GM21737 (cell line): ENCODE measurements at regions not wholly inside any gene's neighbourhood (a gene's known extent, or its start where the extent isn't known, plus 50 kb on each side); places are given as distances from the start of the nearest gene placed in this dataset.
A peak's percentile ranks its signal among the peaks of the same experiment; 100 is the strongest.

Experiments used
- ATAC-seq: cut with Tn5 transposase; IDR thresholded peaks from one replicate; pipeline ENCODE4 v1.9.1; 2021; ENCODE audit warnings: mild to moderate bottlenecking, moderate library complexity; ENCODE audit not compliant: unreplicated experiment

DNA sequence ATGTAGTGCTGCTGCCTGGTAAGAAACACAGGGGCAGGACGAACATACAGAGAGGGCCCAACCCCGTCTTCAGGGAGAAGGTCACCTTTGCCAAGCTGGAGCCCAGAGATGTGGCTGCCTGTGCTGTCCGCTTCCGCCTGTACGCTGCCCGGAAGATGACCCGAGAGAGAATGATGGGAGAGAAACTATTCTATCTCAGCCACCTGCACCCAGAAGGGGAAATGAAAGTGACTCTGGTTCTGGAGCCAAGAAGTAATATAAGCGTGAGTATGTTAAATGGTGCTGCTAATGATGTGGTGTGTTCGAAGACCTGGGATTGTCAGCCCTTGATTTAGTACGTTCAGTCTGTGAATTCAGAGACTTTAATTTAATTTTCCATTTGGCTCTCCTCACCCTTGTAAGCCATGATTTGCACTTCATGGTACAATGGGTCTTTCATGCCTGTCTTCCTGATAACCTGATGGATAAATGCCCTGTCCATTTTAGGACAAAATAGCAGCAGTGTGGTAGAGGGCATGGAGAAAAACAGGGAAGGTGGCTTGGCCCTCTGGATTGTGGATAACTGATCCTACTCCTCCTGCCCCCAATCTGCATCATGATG, 318.9 kb downstream of the SNAPC1 start:
- ATAC-seq, result peak; percentile 90

- ATAC-seq, result no peak
These were observed 319.7 kb downstream of the SNAPC1 start for GRCh38 chr14:62081951-62082350.

DNA sequence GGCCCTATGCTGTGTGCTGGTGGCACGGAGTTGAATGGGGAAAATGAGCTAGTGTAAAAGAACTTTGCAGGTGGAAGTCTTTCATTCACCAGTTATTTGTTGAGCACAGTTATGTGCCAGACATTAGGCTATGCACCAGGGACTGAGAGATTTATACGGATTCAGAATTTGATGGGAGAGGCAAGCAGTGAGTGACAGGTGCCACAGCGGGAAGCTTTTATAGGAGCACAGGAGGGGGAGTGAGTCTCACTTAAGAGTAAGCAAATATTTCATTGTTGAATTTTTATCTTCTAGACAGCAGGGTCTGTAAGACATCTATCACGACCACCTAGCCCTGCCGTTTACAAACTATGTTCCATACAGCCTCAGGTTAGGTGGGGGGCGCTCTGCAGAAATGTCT, 320.6 kb downstream of the SNAPC1 start:
- ATAC-seq, result no peak

GRCh38 chr14:62084020-62084419, 321.8 kb downstream of the SNAPC1 start:
- no peak for ATAC-seq

DNA sequence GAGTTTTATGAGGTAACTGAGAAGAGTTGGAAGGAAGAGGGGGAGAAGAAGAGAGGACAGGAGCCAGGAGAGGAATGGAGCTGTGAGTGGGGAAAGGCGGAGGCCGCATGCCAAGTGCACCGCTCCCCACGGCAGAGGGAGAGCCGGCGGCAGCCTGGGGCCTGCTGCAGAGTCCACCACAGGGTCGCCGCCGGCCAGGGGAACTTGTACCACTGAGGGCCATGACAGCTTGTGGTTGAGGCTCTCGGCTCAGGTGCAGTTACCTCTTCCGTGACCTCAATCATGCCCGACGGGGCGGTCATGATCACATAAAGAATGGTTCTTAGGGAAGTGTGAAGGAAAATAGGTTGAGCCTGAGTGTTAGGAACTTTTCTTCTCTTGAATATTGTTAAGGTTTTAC, 325.0 kb downstream of the SNAPC1 start:
- ATAC-seq, result no peak

- ATAC-seq, result no peak
These were observed 331.5 kb downstream of the SNAPC1 start for GRCh38 chr14:62093736-62094135.

DNA sequence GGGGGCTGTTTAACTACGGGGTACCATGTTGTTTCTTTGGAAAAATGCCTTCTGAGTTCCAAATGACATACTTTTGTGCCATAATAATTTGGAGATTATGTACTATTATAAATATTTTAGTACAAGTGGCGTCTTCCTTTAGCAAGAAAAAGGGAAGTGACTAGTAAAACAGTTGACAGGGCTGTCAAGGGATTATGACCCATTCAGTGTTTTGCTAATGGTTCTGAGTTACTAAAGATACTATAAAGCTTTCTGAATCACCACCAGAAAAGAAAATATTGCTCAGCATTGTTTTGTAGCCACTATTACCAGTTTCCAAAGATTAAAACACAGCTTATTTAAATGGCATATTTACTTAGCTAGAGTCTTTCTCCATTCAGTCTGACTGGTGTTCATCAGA, 334.9 kb downstream of the SNAPC1 start:
- ATAC-seq, result no peak

DNA sequence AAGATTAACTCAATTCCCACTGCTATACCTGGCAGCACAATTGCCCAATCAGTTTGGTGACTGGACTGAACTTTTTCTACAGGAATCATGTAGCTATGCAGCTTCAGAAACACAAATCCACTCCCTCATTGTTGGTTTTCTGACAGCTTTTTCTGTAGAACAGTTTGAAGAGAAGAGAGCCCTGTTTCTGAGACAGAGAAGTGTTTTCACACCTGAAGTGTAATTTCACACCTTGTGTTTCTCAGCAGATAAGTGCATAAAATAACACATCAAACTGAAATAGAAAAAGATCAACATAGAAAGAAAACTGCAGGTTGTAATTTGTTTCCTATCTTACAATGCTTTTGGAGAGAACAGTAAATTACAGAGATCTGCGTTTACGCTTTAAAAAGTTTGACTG, 335.6 kb downstream of the SNAPC1 start:
- no peak for ATAC-seq

DNA sequence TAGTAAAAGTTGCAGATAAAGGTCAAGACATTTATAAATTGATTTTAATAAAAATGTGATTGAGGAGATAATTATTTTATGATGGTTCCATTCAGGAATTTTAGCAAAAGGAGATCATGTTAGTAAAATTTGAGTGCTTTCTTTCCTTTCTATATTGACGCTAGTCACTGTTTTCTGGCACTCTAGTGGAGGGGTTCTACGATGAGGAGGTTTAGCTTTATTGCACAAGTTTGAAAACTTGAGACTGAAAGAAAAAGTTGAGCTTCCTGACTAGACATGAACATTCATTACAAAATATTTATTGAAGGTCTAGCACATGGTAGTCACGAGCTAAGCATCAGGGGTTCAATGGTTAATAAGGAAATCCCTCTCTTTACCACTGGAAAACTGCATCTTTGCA, 336.1 kb downstream of the SNAPC1 start:
- no peak for ATAC-seq

DNA sequence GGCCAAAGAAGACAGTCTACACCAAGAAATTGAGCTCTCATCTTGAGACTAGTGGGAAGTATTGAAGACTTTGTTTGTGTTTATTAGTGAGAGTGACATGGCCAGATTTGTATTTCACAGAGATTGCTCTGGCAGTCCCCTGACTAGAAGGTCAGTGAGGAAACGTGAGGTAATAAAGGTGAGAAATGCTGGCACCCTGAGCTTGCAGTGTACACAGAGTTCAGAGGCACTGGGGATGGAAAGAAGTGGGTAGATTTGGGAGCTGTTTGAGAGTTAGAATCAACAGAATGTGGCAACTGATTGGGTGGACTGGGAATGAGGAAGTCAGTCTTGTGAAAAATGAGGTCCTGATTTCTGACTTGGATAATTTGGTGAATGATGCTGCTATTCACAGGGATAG, 336.9 kb downstream of the SNAPC1 start:
- ATAC-seq, result no peak

DNA sequence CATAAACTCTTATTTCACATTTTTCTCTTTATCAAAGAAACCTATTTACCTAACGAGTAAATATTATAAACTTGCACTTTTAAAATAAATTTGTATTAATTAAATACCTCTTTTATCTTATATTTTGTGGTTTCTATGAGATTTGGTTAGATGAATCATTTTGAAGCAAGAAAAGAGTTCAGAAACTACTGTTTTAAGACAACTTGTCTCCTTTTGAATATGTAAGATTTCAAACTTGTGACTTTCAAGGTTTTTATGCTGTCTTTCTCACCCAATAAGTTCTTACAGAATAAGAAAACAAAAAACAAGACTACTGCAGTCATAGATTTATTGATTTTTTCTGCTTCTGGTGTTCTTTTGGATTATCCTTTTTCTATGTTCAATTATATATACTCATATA, 339.0 kb downstream of the SNAPC1 start:
- no peak for ATAC-seq

DNA sequence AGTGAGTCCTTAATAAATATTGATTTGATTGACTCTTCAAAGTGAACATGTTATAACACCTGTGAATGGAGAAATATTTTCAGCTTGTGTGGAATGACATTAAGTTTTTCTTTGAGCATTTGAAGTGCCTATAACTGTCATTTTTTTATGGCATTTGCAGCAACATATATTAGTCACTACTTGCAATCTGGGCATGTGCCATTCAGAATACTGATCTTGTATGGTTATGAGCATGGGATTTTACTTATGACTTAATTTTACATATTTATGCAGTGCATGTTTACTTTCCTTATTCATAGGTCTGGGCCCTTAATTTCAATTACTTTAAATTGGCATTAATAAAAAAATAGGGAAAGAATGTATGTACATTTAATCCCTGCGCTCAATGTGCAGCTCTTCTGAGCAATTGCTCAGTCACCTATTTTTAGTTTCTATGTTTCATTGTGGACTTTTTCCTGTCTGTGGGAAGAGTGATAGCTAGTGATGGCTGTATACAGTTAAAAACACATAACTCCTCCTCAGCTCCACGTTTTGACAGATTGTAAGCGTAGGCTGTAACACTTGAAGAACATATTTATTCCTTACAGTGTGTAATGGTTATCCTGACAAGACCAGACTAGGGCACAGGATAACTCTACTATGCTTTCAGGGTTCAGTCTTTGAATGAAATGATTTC, 339.6 kb downstream of the SNAPC1 start:
- no peak for ATAC-seq

- ATAC-seq, result no peak
These were observed 340.1 kb downstream of the SNAPC1 start for GRCh38 chr14:62102349-62102725.

GRCh38 chr14:62103464-62103863, 341.2 kb downstream of the SNAPC1 start:
- ATAC-seq, result no peak

GRCh38 chr14:62110941-62111340, 348.7 kb downstream of the SNAPC1 start:
- no peak for ATAC-seq

- peak; percentile 96 for ATAC-seq
These were observed 355.0 kb downstream of the SNAPC1 start for GRCh38 chr14:62117010-62117750.

DNA sequence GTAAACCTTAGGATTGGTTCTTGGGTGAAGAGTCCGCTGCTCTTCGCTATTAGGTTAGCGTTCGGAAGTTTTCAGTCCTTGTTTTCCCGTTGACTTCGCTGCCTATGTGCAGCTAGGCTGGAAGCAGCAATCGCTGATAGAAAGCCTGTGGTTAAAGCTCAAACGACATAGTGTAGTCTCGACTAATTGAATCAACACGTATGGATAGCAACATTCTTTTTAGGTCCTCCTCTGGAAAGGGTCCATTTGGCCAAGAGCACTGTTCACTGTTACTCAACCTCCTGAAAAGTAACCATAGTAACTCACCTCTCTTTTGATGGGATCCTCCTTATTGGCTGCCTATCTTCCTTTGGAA, 355.5 kb downstream of the SNAPC1 start:
- ATAC-seq, result no peak

GRCh38 chr14:62118461-62118860, 356.2 kb downstream of the SNAPC1 start:
- no peak for ATAC-seq

DNA sequence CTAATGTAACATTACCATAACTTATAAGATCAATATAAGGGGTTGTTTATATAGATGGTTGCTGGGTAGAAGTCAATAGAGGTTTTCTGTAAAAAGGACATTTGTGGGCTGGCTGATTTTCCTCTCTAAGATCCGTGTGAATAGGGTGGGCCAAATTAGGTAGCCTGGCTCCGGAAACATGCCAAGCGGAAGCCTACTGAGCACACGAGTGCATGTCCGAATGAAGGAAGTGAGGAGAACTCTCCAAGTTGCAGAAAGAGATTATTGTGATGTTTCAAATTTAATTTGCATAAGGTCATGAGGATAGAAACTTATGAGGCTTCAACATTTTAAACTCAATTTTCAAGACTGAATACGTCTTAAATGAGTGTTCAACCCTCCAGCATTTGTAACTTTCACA, 356.7 kb downstream of the SNAPC1 start:
- ATAC-seq, result no peak

DNA sequence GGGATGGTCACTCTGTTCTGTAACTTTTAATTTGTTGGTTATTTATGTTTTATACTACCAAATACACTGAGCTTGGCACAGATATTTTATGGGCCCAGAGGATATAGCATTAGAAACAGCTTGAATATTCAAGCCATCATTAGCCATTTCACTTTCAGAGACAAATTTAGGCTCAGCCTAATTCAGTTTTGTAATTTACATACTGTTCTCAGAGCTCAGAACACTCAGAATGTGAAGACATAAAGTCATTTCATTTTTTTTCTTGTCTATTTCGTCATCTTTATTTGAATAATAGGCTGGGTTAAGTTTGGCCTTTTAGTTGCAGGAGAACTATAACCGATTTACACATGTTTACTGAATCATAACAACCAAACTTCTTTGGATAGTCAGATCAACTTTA, 361.7 kb downstream of the SNAPC1 start:
- ATAC-seq, result no peak

GRCh38 chr14:62125793-62126192, 363.6 kb downstream of the SNAPC1 start:
- no peak for ATAC-seq

- ATAC-seq, result no peak
These were observed 364.8 kb downstream of the SNAPC1 start for GRCh38 chr14:62126879-62127478.
